Endodermal cell (in vitro differentiated cells): ENCODE measurements at regions not wholly inside any gene's neighbourhood (a gene's known extent, or its start where the extent isn't known, plus 50 kb on each side); places are given as distances from the start of the nearest gene placed in this dataset.

Experiments
- DNase-seq: peaks from one replicate; pipeline ENCODE4 v3.0.0-alpha.2; 2017
- H3K27ac ChIP-seq: 2 replicates; pipeline ENCODE4 v1.5.1; 2013; ENCODE audit warnings: mild to moderate bottlenecking, low read depth, low read length, moderate library complexity
- H3K27me3 ChIP-seq: 2 replicates; pipeline ENCODE4 v1.6.1; 2013; ENCODE audit warnings: mild to moderate bottlenecking, low read length, moderate library complexity; ENCODE audit not compliant: insufficient read depth, control insufficient read depth, poor library complexity, severe bottlenecking
- H3K36me3 ChIP-seq: 2 replicates; pipeline ENCODE4 v1.7.0; 2013; ENCODE audit warnings: mild to moderate bottlenecking, low read length, moderate library complexity; ENCODE audit not compliant: control insufficient read depth, insufficient read depth
- H3K4me1 ChIP-seq: one replicate; pipeline ENCODE4 v1.7.0; 2013; ENCODE audit warnings: low read length; ENCODE audit not compliant: control insufficient read depth, insufficient read depth
- H3K4me3 ChIP-seq: 2 replicates; pipeline ENCODE4 v1.5.1; 2013; ENCODE audit warnings: mild to moderate bottlenecking, low read length, moderate library complexity
- H3K9ac ChIP-seq: 2 replicates; pipeline ENCODE4 v1.6.1; 2013; ENCODE audit warnings: mild to moderate bottlenecking, low read length, moderate library complexity; ENCODE audit not compliant: poor library complexity, severe bottlenecking; ENCODE audit errors: extremely low read depth
- H3K9me3 ChIP-seq: 2 replicates; pipeline ENCODE4 v1.6.1; 2013; ENCODE audit warnings: mild to moderate bottlenecking, low read length, moderate library complexity; ENCODE audit not compliant: control insufficient read depth
- H3K27ac Mint-ChIP-seq: 2 replicates; pipeline ENCODE4 v1.8.0; 2020; ENCODE audit warnings: mixed read lengths
- H3K27me3 Mint-ChIP-seq: 2 replicates; pipeline ENCODE4 v1.8.0; 2021; ENCODE audit warnings: mild to moderate bottlenecking, mixed read lengths; ENCODE audit not compliant: insufficient read depth
- H3K36me3 Mint-ChIP-seq: 2 replicates; pipeline ENCODE4 v1.8.0; 2020; ENCODE audit warnings: low read depth, mixed read lengths
- H3K4me1 Mint-ChIP-seq: 2 replicates; pipeline ENCODE4 v1.8.0; 2020; ENCODE audit warnings: mixed read lengths
- H3K4me3 Mint-ChIP-seq: 2 replicates; pipeline ENCODE4 v1.8.0; 2020; ENCODE audit warnings: mild to moderate bottlenecking, moderate library complexity, mixed read lengths
- H3K9me3 Mint-ChIP-seq: 2 replicates; pipeline ENCODE4 v1.8.0; 2020; ENCODE audit warnings: mild to moderate bottlenecking, mixed read lengths
- CTCF ChIP-seq: fragments of 200-600 bp; sonication (generic); conservative IDR thresholded peaks from 2 replicates; pipeline ENCODE4 v1.5.0; 2021; ENCODE audit warnings: antibody characterized with exemption, mild to moderate bottlenecking

- Mint-ChIP-seq H3K4me3 (no peak overlapping the region), H3K9me3 (no peaks in the 10 kb centered on the region)
These were observed 197.9 kb upstream of the GRIK2 start for GRCh38 chr6:101195588-101195987.

GRCh38 chr6:101199441-101199840, 194.1 kb upstream of the GRIK2 start:
- Histone ChIP-seq H3K9me3 (no peaks in the 10 kb centered on the region), H3K27ac (no peak overlapping the region), H3K4me1 (no peaks in the 10 kb centered on the region), H3K9ac (no peak overlapping the region), H3K4me3 (no peak overlapping the region), H3K36me3 (no peaks in the 10 kb centered on the region), H3K27me3 (no peaks in the 10 kb centered on the region)
- Mint-ChIP-seq H3K27ac (no peak overlapping the region), H3K27me3 (no peaks in the 10 kb centered on the region), H3K4me3 (no peak overlapping the region), H3K4me1 (no peaks in the 10 kb centered on the region), H3K9me3 (no peaks in the 10 kb centered on the region), H3K36me3 (no peaks in the 10 kb centered on the region)
- no peak for DNase-seq
- TF ChIP-seq CTCF: no peak

More at GRCh38 chr6:101195588-101195987, 197.9 kb upstream of the GRIK2 start:
- no peak overlapping the region for H3K27ac ChIP-seq
- no peaks in the 10 kb centered on the region for H3K4me1 ChIP-seq
- Mint-ChIP-seq H3K27ac (no peak overlapping the region), H3K36me3 (no peaks in the 10 kb centered on the region), H3K27me3 (no peaks in the 10 kb centered on the region), H3K4me1 (no peaks in the 10 kb centered on the region)
- no peak for TF ChIP-seq CTCF
- DNase-seq: no peak
- no peak overlapping the region for H3K4me3 ChIP-seq
- no peaks in the 10 kb centered on the region for H3K9me3 ChIP-seq
- no peaks in the 10 kb centered on the region for H3K36me3 ChIP-seq
- no peaks in the 10 kb centered on the region for H3K27me3 ChIP-seq
- no peak overlapping the region for H3K9ac ChIP-seq

- no peak for TF ChIP-seq CTCF
- no peaks in the 10 kb centered on the region for H3K36me3 Mint-ChIP-seq
- H3K27me3 ChIP-seq: no peaks in the 10 kb centered on the region
- no peaks in the 10 kb centered on the region for H3K27me3 Mint-ChIP-seq
- H3K9ac ChIP-seq: no peak overlapping the region
- H3K36me3 ChIP-seq: no peaks in the 10 kb centered on the region
- H3K4me1 ChIP-seq: no peaks in the 10 kb centered on the region
- no peak overlapping the region for H3K4me3 ChIP-seq
- no peak overlapping the region for H3K27ac ChIP-seq
- peaks cover under 1% of the 10 kb centered on the region for H3K4me1 Mint-ChIP-seq
- DNase-seq: no peak
- no peak overlapping the region for H3K27ac Mint-ChIP-seq
- H3K4me3 Mint-ChIP-seq: no peak overlapping the region
- H3K9me3 Mint-ChIP-seq: no peaks in the 10 kb centered on the region
- H3K9me3 ChIP-seq: no peaks in the 10 kb centered on the region
These were observed 190.6 kb upstream of the GRIK2 start for GRCh38 chr6:101202867-101203374.
